ENCODE measurements at regions not wholly inside any gene's neighbourhood (a gene's known extent, or its start where the extent isn't known, plus 50 kb on each side); places are given as distances from the start of the nearest gene placed in this dataset.

DNA sequence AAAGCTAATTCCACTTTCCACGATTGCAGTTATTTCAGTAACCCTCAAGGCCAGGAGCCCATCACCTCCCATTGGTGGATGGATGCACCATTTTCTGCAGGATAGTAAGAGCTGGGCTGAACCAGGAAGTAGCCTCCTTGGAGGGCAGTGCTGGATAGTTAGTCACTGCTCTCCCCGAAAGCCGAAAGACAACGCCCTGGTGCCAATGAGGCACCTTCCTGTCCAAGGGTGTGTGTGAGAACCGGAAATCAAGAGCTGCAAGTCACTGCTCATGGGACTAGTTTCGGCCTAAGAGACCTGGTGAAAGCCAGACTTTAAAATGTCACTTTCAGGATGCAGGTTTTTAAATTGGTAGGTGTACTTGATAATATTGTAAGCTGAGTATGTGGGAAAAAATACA is 203.8 kb upstream of the HS3ST1 start:
- TF ChIP-seq EZH2 (IDR thresholded peaks at IDR 0.05; ENCODE audit: low read depth), result no peak
- TF ChIP-seq, protein P1, sequence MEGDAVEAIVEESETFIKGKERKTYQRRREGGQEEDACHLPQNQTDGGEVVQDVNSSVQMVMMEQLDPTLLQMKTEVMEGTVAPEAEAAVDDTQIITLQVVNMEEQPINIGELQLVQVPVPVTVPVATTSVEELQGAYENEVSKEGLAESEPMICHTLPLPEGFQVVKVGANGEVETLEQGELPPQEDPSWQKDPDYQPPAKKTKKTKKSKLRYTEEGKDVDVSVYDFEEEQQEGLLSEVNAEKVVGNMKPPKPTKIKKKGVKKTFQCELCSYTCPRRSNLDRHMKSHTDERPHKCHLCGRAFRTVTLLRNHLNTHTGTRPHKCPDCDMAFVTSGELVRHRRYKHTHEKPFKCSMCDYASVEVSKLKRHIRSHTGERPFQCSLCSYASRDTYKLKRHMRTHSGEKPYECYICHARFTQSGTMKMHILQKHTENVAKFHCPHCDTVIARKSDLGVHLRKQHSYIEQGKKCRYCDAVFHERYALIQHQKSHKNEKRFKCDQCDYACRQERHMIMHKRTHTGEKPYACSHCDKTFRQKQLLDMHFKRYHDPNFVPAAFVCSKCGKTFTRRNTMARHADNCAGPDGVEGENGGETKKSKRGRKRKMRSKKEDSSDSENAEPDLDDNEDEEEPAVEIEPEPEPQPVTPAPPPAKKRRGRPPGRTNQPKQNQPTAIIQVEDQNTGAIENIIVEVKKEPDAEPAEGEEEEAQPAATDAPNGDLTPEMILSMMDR (conservative IDR thresholded peaks at IDR 0.05), result no peak

All from PC-9 (cell line).